Karpas-422 (cell line): ENCODE measurements at regions not wholly inside any gene's neighbourhood (a gene's known extent, or its start where the extent isn't known, plus 50 kb on each side); places are given as distances from the start of the nearest gene placed in this dataset.

Experiments used
- DNase-seq: peaks from one replicate; pipeline ENCODE4 v3.0.0-alpha.2; 2015
- H2AFZ ChIP-seq: fragments of 200-600 bp; sonication (generic); 2 replicates; pipeline ENCODE4 v1.6.1; 2014; ENCODE audit warnings: antibody characterized with exemption, low read length, mixed read lengths
- H3K27ac ChIP-seq: fragments of 200-600 bp; sonication (generic); 2 replicates; pipeline ENCODE4 v1.5.1; 2014; ENCODE audit warnings: mild to moderate bottlenecking, low read length, moderate library complexity
- H3K27me3 ChIP-seq: fragments of 200-600 bp; sonication (generic); 2 replicates; pipeline ENCODE4 v1.6.1; 2014; ENCODE audit warnings: low read length, mixed read lengths
- H3K36me3 ChIP-seq: fragments of 200-600 bp; sonication (generic); 2 replicates; pipeline ENCODE4 v1.6.1; 2014; ENCODE audit warnings: low read length, mixed read lengths; ENCODE audit not compliant: insufficient read depth
- H3K4me1 ChIP-seq: fragments of 200-600 bp; sonication (generic); 2 replicates; pipeline ENCODE4 v1.6.1; 2014; ENCODE audit warnings: mild to moderate bottlenecking, low read length, mixed read lengths
- H3K4me2 ChIP-seq: fragments of 200-600 bp; sonication (generic); 2 replicates; pipeline ENCODE4 v1.6.1; 2014; ENCODE audit warnings: low read length, low read depth, mild to moderate bottlenecking; ENCODE audit not compliant: poor library complexity, severe bottlenecking
- H3K4me3 ChIP-seq: fragments of 200-600 bp; sonication (generic); 2 replicates; pipeline ENCODE4 v1.5.1; 2014; ENCODE audit warnings: mild to moderate bottlenecking, antibody characterized with exemption, low read length, mixed read lengths
- H3K79me2 ChIP-seq: fragments of 200-600 bp; sonication (generic); 2 replicates; pipeline ENCODE4 v1.6.1; 2014; ENCODE audit warnings: mild to moderate bottlenecking, low read length, mixed read lengths
- H3K9ac ChIP-seq: fragments of 200-600 bp; sonication (generic); 2 replicates; pipeline ENCODE4 v1.6.0; 2014; ENCODE audit warnings: low read length
- H3K9me2 ChIP-seq: fragments of 200-600 bp; sonication (generic), shearing (Covaris generic); replicated peaks from 2 replicates; pipeline ENCODE4 v1.6.0; 2014; ENCODE audit warnings: mild to moderate bottlenecking, low read length, moderate library complexity; ENCODE audit not compliant: insufficient read depth
- H3K9me3 ChIP-seq: fragments of 300-700, 200-600 bp; sonication (generic); 2 replicates; pipeline ENCODE4 v1.6.1; 2014; ENCODE audit warnings: low read length, mixed read lengths
- H4K20me1 ChIP-seq: fragments of 200-600 bp; sonication (generic); 2 replicates; pipeline ENCODE4 v1.6.1; 2014; ENCODE audit warnings: mild to moderate bottlenecking, antibody characterized with exemption, low read length, low read depth; ENCODE audit not compliant: insufficient read depth

DNA sequence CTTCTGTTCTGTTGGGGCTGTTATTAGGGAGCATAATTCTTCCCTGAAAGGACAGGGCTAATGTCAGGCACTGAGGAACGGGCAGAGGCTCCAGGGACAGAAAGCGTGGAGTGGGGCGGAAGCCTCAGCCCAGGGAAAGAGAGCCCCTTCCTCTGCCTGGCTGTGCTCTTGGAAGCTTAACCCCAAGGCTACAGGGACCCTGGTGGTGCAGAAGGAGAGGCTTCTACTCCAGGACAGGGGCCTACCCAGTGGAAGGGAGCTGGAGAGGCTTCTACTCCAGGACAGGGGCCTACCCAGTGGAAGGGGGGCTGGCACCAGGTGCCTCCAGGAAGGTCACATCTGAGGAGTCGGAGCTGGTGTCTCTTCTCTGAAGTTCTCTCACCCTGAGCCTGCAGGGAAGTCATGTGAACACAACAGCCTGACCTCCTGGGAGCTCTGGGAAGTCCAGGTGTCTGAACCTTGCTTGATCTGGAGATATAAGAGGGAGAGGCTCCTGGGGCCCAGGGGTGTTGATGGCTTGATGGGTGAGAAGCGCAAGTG is 159.5 kb upstream of the SOX1 start:
- no peaks in the 10 kb centered on the region for H3K79me2 ChIP-seq

GRCh38 chr13:111908361-111908760 is 158.6 kb upstream of the SOX1 start:
- H3K4me2 ChIP-seq: no peak overlapping the region
- H2AFZ ChIP-seq: no peak overlapping the region
- H3K9me3 ChIP-seq: no peaks in the 10 kb centered on the region
- H3K4me3 ChIP-seq: no peak overlapping the region
- H3K9me2 ChIP-seq: no peaks in the 10 kb centered on the region
- DNase-seq: no peak
- no peaks in the 10 kb centered on the region for H3K36me3 ChIP-seq
- H3K27ac ChIP-seq: no peak overlapping the region
- H4K20me1 ChIP-seq: no peaks in the 10 kb centered on the region
- H3K27me3 ChIP-seq: no peaks in the 10 kb centered on the region
- H3K9ac ChIP-seq: no peak overlapping the region
- H3K79me2 ChIP-seq: no peaks in the 10 kb centered on the region
- H3K4me1 ChIP-seq: no peaks in the 10 kb centered on the region

More for the DNA sequence above, 159.5 kb upstream of the SOX1 start:
- Histone ChIP-seq H3K9me2 (no peaks in the 10 kb centered on the region), H3K4me1 (peaks cover 4% of the 10 kb centered on the region), H3K9me3 (no peaks in the 10 kb centered on the region), H3K9ac (no peak overlapping the region), H3K27me3 (no peaks in the 10 kb centered on the region), H2AFZ (no peak overlapping the region), H4K20me1 (no peaks in the 10 kb centered on the region), H3K27ac (no peak overlapping the region), H3K4me3 (no peak overlapping the region), H3K4me2 (no peak overlapping the region), H3K36me3 (no peaks in the 10 kb centered on the region)
- no peak for DNase-seq

DNA sequence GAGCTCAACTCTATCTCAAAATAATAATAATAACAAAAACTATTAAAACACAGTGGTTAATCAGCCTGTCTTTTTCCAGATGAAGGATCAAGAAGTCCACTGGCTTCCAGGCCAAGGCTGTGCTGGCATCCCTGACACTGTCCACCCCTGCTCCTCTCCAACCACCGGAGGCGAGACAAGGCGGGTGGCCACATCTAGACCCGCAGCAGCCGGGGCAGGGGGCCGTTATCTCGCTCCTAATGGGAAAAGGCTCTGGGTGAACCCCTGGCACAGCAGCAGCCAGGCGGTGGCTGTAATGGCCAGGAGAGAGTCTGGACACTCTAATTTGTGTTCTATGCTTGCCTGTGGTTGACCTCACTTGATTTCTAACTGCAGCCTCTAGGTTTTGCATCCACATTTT is 158.0 kb upstream of the SOX1 start:
- H2AFZ ChIP-seq: no peak overlapping the region
- H4K20me1 ChIP-seq: no peaks in the 10 kb centered on the region
- no peak for DNase-seq
- H3K9me2 ChIP-seq: no peaks in the 10 kb centered on the region
- H3K4me2 ChIP-seq: no peak overlapping the region
- no peak overlapping the region for H3K9ac ChIP-seq
- H3K36me3 ChIP-seq: no peaks in the 10 kb centered on the region
- H3K27me3 ChIP-seq: no peaks in the 10 kb centered on the region
- H3K9me3 ChIP-seq: no peaks in the 10 kb centered on the region
- H3K4me3 ChIP-seq: no peak overlapping the region
- no peaks in the 10 kb centered on the region for H3K4me1 ChIP-seq
- no peaks in the 10 kb centered on the region for H3K79me2 ChIP-seq
- H3K27ac ChIP-seq: no peak overlapping the region

GRCh38 chr13:111909501-111909900 is 157.4 kb upstream of the SOX1 start:
- Histone ChIP-seq H3K27me3 (no peaks in the 10 kb centered on the region), H3K79me2 (no peaks in the 10 kb centered on the region), H2AFZ (no peak overlapping the region), H3K36me3 (no peaks in the 10 kb centered on the region), H3K9me3 (no peaks in the 10 kb centered on the region), H3K9ac (no peak overlapping the region), H3K4me3 (no peak overlapping the region), H3K27ac (no peak overlapping the region), H4K20me1 (no peaks in the 10 kb centered on the region), H3K4me1 (no peaks in the 10 kb centered on the region), H3K4me2 (no peak overlapping the region), H3K9me2 (no peaks in the 10 kb centered on the region)
- DNase-seq: no peak

- H3K9me3 ChIP-seq: no peaks in the 10 kb centered on the region
- no peaks in the 10 kb centered on the region for H3K36me3 ChIP-seq
- H2AFZ ChIP-seq: no peak overlapping the region
- H3K4me1 ChIP-seq: no peaks in the 10 kb centered on the region
- H3K79me2 ChIP-seq: no peaks in the 10 kb centered on the region
- no peak for DNase-seq
- no peak overlapping the region for H3K9ac ChIP-seq
- H3K4me2 ChIP-seq: no peak overlapping the region
- H3K27ac ChIP-seq: no peak overlapping the region
- no peak overlapping the region for H3K4me3 ChIP-seq
- H4K20me1 ChIP-seq: no peaks in the 10 kb centered on the region
- no peaks in the 10 kb centered on the region for H3K9me2 ChIP-seq
- no peaks in the 10 kb centered on the region for H3K27me3 ChIP-seq
Observed at GRCh38 chr13:111909971-111910671, 156.8 kb upstream of the SOX1 start.

GRCh38 chr13:111911121-111911720 is 155.7 kb upstream of the SOX1 start:
- DNase-seq: no peak
- Histone ChIP-seq H3K4me1 (no peaks in the 10 kb centered on the region), H3K79me2 (no peaks in the 10 kb centered on the region), H4K20me1 (no peaks in the 10 kb centered on the region), H3K4me3 (no peak overlapping the region), H3K27ac (no peak overlapping the region), H3K27me3 (no peaks in the 10 kb centered on the region), H3K9me2 (no peaks in the 10 kb centered on the region), H3K36me3 (no peaks in the 10 kb centered on the region), H2AFZ (no peak overlapping the region), H3K9ac (no peak overlapping the region), H3K9me3 (no peaks in the 10 kb centered on the region), H3K4me2 (no peak overlapping the region)

DNA sequence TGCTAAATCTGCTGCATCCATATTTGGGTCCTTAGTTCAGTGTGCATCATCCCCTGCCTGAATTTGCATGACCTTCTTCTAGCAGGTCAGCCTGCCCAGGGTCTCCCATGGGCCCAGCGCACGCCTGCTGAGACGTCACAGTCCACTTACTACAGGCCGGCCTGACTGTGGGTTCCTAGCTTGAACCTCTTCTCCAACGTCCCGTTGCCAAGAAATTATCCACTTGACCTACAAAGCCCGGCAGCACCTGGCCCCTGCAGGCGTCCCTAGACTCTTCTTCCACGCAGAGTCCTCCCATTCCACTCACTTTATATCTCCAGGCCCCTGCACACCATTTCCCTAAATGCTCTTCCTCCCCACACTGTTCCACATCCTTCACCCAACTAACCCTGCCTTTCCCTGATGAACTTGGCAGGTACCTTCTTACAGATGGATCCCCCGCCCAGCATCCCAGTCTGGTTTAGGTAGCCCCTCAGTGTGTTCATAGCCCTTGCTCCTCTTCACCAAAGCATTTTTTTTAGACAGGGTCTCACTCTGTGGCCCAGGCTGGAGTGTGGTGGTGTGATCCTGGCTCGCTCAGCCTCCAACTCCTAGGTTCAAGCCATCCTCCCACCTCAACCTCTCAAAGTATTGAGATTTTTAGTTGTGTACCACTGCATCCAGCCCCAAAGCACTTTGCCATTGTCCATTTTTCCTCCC is 155.0 kb upstream of the SOX1 start:
- no peak overlapping the region for H3K27ac ChIP-seq
- DNase-seq: no peak
- H3K9ac ChIP-seq: no peak overlapping the region
- no peaks in the 10 kb centered on the region for H3K79me2 ChIP-seq
- H4K20me1 ChIP-seq: no peaks in the 10 kb centered on the region
- H3K9me3 ChIP-seq: no peaks in the 10 kb centered on the region
- no peak overlapping the region for H3K4me3 ChIP-seq
- H3K4me1 ChIP-seq: no peaks in the 10 kb centered on the region
- no peaks in the 10 kb centered on the region for H3K36me3 ChIP-seq
- no peak overlapping the region for H3K4me2 ChIP-seq
- no peaks in the 10 kb centered on the region for H3K27me3 ChIP-seq
- H2AFZ ChIP-seq: no peak overlapping the region
- no peaks in the 10 kb centered on the region for H3K9me2 ChIP-seq

- Histone ChIP-seq H3K36me3 (no peaks in the 10 kb centered on the region), H3K9ac (no peak overlapping the region), H3K4me3 (no peak overlapping the region), H3K79me2 (no peaks in the 10 kb centered on the region), H3K4me1 (no peaks in the 10 kb centered on the region), H3K4me2 (no peak overlapping the region), H4K20me1 (no peaks in the 10 kb centered on the region), H3K9me2 (no peaks in the 10 kb centered on the region), H3K9me3 (no peaks in the 10 kb centered on the region), H2AFZ (no peak overlapping the region), H3K27me3 (no peaks in the 10 kb centered on the region), H3K27ac (no peak overlapping the region)
- DNase-seq: no peak
Observed at GRCh38 chr13:111912453-111912866, 154.5 kb upstream of the SOX1 start.
